Activated T-cell treated with anti-CD3 and anti-CD28 coated beads, Interleukin-2, amount 50 U/mL, for 48 hours (primary cell): ENCODE measurements at regions not wholly inside any gene's neighbourhood (a gene's known extent, or its start where the extent isn't known, plus 50 kb on each side); places are given as distances from the start of the nearest gene placed in this dataset.
"Not testable (repeated sequence)": the region's sequence is repeated elsewhere in the genome, so short reads cannot be mapped to it uniquely, and the experiment has no call there.

Source experiments
- DNase-seq, 2 experiments: peaks; one replicate each; pipeline ENCODE4 v3.0.0-alpha.2; 2020

DNA sequence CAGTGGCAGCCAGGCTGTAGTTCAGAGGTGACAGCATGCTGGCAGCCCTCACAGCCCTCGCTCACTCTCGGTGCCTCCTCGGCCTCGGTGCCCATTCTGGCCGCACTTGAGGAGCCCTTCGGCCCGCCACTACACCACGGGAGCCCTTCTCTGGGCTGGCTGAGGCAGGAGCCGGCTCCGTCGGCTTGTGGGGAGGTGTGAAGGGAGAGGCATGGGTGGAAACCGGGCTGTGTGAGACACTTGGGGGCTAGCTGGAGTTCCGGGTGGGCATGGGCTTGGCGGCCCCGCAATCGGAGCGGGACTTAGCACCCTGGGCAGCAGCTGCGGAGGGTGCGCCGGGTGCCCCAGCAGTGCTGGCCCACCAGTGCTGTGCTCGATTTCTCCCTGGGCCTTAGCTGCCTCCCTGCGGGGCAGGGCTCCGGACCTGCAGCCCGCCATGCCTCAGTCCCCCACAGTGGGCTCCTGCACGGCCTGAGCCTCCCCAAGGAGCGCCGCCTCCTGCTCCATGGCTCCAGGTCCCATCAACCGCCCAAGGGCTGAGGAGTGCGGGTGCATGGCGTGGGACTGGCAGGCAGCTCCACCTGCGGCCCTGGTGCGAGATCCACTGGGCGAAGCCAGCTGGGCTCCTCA lies 396.8 kb downstream of the FAM72C start:
- DNase-seq = no peak

DNA sequence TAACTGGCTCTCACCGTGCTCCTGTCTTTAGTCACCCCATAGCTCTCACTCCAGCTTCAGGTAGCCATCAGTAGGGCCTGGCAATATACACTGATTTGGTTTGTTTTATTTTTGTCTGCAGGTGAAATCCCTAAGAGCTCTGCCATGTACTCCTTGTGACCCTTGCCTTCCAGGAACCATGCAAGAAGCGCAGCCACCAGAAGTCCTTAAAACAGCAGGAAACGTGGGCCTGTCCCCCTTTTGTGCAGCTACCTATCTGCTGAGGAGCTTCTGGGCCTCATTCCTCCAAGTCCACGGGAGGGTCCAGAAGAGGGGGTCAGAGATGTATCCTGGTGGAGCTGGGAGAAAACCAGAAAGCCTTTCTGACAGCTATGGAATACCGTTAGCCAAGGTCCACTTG lies 399.1 kb downstream of the FAM72C start:
- DNase-seq = not testable (repeated sequence)

DNA sequence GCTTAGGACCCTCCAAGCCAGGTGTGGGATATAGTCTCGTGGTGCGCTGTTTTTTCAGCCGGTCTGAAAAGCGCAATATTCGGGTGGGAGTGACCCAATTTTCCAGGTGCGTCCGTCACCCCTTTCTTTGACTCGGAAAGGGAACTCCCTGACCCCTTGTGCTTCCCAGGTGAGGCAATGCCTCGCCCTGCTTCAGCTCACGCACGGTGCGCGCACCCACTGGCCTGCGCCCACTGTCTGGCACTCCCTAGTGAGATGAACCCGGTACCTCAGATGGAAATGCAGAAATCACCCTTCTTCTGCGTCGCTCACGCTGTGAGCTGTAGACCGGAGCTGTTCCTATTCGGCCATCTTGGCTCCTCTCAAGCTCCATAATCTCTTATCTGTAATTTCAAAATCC lies 408.0 kb downstream of the FAM72C start:
- DNase-seq = not testable (repeated sequence)

DNA sequence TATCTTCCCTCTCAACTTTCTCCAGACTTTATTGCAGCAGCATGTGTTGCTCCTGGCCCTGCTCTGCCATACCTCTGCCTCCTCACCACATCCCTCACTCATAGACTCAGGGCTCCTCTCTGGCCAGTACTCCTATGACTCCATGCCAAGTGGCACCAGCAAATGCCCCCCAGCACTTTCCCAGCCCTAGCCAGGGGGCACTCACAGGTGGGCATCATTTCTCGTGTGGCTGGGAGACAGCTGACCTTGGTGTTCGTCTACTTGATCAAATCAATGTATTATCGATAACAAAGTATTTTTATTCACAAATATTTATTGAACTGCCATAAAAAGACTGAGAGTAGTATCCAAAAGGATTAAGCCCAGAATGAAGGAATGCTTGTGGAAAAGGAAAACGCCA lies 418.2 kb downstream of the FAM72C start:
- no peak for DNase-seq

DNA sequence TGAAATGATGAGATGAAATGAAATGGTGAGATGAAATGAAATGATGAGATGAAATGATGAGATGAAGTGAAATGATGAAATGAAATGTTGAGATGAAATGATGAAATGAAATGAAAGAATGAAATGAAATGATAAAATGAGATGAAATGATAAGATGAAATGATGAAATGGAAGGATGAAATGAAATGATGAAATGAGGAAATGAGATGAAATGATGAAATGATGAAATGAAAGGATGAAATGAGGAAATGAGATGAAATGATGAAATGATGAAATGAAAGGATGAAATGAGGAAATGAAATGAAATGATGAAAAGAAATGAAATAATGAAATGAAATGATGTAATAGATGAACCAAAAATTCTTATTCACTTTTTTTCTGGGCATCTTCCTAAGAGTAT lies 467.1 kb downstream of the FAM72C start:
- not testable (repeated sequence) for DNase-seq

DNA sequence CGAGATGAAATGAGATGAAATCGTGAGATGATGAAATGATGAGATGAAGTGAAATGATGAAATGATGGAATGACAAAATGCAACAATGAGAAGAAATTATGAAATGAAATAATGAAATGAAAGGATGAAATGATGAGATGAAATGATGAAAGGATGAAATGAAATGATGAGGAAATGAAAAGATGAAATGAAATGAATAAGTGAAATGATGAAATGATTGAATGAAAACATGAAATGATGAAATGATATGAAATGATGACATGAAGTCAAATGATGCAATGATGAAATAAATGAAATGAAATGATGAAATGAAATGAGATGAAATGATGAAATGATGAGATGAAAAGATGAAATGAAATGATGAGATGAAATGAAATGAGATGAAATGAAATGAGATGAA lies 467.7 kb downstream of the FAM72C start:
- not testable (repeated sequence) for DNase-seq

DNA sequence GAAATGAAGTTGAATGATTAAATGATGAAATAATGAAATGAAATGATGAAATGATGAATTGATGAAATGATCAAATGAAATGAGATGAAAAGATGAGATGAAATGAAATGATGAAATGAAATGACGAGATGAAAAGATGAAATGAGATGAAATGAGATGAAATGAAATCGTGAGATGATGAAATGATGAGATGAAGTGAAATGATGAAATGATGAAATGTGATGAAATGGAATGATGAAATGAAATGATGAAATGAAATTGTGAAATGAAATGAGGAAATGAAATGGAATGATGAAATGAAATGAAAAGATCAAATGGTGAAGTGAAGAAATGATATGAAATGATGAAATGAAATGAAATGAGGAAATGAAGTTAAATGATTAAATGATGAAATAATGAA lies 468.7 kb downstream of the FAM72C start:
- DNase-seq = not testable (repeated sequence)

DNA sequence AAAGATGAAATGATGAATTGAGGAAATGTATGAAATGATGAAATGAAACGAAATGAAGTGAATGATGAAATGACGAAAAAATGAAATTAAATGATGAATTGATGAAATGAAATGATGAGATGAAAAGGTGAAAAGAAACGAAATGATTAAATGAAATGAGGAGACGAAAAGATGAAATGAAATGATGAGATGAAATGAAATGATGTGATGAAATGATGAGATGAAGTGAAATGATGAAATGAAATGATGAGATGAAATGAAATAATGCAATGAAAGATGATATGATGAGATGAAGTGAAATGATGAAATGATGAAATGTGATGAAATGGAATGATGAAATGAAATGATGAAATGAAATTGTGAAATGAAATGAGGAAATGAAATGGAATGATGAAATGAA lies 469.7 kb downstream of the FAM72C start:
- not testable (repeated sequence) for DNase-seq

DNA sequence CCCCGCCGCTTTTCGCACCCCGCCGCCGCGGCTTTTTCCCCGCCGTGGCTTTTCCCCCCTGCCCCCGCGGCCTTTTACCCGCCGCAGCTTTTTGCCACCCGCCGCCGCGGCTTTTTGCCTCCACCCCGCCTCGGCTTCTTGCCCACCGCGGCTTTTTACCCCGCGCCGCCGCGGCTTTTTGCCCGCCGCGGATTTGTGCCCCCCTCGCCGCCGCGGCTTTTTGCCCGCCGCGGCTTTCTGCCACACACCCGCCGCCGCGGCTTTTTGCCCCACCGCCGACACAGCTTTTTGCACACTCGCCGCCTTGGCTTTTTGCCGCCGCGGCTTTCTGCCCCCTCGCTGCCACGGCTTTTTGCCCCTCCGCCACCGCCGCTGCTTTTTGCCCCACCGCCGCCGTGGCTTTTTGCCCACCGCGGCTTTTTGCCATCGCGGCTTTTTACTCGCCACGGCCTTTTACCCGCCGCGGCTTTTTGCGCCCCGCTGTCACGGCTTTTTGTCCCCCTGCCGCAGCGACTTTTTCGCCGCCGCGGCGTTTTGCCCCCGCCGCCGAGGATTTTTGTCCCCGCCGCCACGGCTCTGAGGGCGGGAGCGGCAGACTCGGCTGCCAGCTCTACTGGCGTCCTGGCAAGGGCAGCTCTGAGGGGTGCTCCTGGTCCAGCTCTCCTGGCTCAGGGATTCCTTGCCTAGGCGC lies 473.6 kb downstream of the FAM72C start:
- DNase-seq = peak in 1 of 2 experiments; percentile 27

DNA sequence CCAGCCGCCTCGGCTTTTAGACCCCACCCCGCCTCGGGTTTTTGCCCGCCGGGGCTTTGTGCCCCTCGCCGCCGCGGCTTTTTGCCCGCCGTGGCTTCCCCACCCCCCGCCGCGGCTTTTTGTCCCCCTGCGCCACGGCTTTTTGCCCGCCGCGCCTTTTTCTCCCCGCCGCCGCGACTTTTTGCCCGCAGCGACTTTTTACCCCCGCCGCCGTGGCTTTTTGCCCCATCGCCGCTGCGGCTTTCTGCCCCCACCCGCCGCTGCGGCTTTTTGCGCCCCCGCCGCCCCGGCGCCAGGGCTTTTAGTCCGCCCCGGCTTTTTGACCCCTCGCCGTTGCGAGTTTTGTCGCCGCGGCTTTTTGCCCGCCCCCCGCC lies 474.4 kb downstream of the FAM72C start:
- no peak for DNase-seq

DNA sequence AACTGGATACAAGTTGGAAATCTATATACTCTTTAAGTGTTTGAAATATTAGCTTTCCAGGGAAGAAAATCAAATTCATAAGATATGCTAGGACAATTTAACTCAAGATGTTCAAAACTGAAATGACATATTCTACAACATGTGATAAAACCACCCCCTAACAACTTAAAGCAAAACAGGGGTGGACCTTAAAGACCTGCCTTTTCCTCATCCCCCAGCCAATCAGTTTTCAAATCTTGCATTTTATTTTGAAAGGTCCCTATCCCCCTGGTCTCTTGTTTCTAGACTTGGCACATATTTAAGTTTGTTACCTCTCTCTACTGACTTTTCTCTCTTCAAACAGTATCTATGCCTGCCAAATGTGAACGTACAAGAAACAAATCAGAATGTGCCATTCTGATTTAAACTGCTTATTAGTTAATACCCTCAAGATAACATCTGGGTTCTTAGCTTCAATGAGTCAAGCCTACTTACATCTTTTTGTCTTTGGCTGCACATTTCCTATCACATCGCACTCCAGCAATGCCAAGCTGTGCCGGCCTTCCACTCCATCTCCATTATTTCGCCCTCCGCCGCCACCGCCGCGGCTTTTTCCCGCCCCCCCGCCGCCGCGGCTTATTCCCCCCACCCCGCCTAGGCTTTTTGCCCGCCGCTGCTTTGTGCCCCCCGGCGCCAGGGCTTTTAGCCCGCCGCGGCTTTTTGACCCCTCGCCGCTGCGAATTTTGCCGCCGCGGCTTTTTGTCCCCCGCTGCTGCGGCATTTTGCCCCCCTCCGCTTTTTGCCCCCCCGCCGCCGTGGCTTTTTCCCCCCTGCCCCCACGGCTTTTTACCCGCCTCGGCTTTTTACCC lies 475.0 kb downstream of the FAM72C start:
- not testable (repeated sequence) for DNase-seq
